CD8-positive, alpha-beta memory T cell (primary cell): ENCODE measurements at regions not wholly inside any gene's neighbourhood (a gene's known extent, or its start where the extent isn't known, plus 50 kb on each side); places are given as distances from the start of the nearest gene placed in this dataset.

ENCODE experiments used
- CTCF ChIA-PET: fragments of 350-600 bp; sonication (Branson Sonifier 250); formaldehyde crosslinking; loops from one replicate; lab custom pipeline; 2021; ENCODE audit warnings: antibody characterized with exemption; lab: Charles Lee
- POLR2A ChIA-PET: fragments of 350-600 bp; sonication (Branson Sonifier 250); formaldehyde crosslinking; loops from one replicate; lab custom pipeline; 2021; ENCODE audit warnings: antibody characterized with exemption; lab: Charles Lee
- DNase-seq, 5 donors: peaks; one replicate each; pipeline versions ENCODE4 v3.0.0 to v3.0.0-alpha.2; 2020 to 2022; ENCODE audit warnings: mixed read lengths in 1 of 5
- H3K27ac ChIP-seq: one replicate; pipeline ENCODE4 v1.7.0; 2013; ENCODE audit warnings: low read depth, mild to moderate bottlenecking, low read length, moderate library complexity
- H3K27me3 ChIP-seq: 2 replicates; pipeline ENCODE4 v1.7.0; 2013; ENCODE audit warnings: low read length, mild to moderate bottlenecking; ENCODE audit not compliant: insufficient read depth, poor library complexity, severe bottlenecking
- H3K36me3 ChIP-seq: 2 replicates; pipeline ENCODE4 v1.7.0; 2013; ENCODE audit warnings: mild to moderate bottlenecking, low read length, moderate library complexity; ENCODE audit not compliant: insufficient read depth
- H3K4me1 ChIP-seq: 2 replicates; pipeline ENCODE4 v1.7.0; 2013; ENCODE audit warnings: mild to moderate bottlenecking, low read length, moderate library complexity; ENCODE audit not compliant: insufficient read depth
- H3K4me3 ChIP-seq: 2 replicates; pipeline ENCODE4 v1.7.0; 2013; ENCODE audit warnings: mild to moderate bottlenecking, low read length
- H3K9me3 ChIP-seq: 2 replicates; pipeline ENCODE4 v1.7.0; 2013; ENCODE audit warnings: mild to moderate bottlenecking, low read length
- H3K27ac Mint-ChIP-seq, 8 donors: one replicate each; pipeline ENCODE4 v1.8.0; 2020 to 2021; ENCODE audit warnings: mixed read lengths in 8 of 8, mild to moderate bottlenecking in 6 of 8, inconsistent platforms in 3 of 8, moderate library complexity in 3 of 8
- H3K27me3 Mint-ChIP-seq, 2 donors: one replicate each; pipeline ENCODE4 v1.8.0; 2020 to 2021; ENCODE audit warnings: mixed read lengths in 2 of 2, mild to moderate bottlenecking in 1 of 2, moderate library complexity in 1 of 2
- H3K36me3 Mint-ChIP-seq, 3 donors: one replicate each; pipeline ENCODE4 v1.8.0; 2020 to 2021; ENCODE audit warnings: mixed read lengths in 3 of 3, inconsistent platforms in 1 of 3, mild to moderate bottlenecking in 1 of 3
- H3K4me1 Mint-ChIP-seq, 3 donors: one replicate each; pipeline ENCODE4 v1.8.0; 2020 to 2021; ENCODE audit warnings: mixed read lengths in 3 of 3, inconsistent platforms in 1 of 3, mild to moderate bottlenecking in 1 of 3
- H3K4me3 Mint-ChIP-seq, 7 donors: one replicate each; pipeline ENCODE4 v1.8.0; 2020 to 2021; ENCODE audit warnings: mixed read lengths in 7 of 7, mild to moderate bottlenecking in 6 of 7, moderate library complexity in 4 of 7, inconsistent platforms in 2 of 7
- H3K9me3 Mint-ChIP-seq, 5 donors: one replicate each; pipeline ENCODE4 v1.8.0; 2020 to 2022; ENCODE audit warnings: mixed read lengths in 5 of 5, mild to moderate bottlenecking in 3 of 5, moderate library complexity in 2 of 5, inconsistent platforms in 1 of 5

DNA sequence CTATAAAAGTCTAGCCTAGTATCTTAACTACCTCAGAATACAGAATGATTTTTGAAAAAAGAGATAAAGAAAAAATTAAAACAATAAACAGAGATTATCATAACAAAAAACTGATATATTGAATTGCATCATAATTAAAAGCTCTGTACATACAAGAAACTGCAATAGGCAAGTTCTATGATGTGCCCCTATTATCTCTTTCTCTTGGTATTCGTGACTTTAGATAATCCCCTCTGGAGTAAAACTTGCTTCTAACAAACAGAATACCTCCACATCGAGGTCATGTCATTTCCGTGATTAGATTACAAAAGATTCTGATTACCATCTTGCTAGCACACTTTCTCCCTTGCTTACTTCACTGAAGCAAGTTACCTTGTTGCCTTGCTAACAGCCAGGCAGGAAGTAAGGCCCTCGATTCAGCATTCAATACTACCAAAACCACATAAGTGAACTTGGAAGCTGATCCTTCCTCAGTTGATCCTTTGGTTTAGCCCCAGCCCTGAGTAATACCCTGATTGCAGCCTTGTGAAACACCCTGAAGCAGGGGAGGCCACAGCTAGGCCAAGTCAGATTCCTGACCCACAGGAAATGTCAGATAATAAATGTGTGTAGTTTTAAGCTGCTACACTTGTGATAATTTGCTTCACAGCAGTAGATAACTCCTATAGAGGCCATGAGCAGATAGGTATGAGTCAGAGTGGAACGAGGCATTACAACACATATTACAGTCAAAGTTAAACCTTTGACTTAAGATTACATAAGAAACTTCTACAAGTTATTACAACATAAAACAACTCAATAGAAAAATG, 53.7 kb upstream of the TMX4 start:
- Mint-ChIP-seq H3K9me3 (no peaks in the 10 kb centered on the region), H3K4me3 (peak overlapping the region in 1 of 7 donors; percentile 5), H3K4me1 (peaks cover 10 to 15% (median 13%) of the 10 kb centered on the region in 3 donors), H3K27ac (peak overlapping the region in 7 of 8 donors; percentile 79 to 93 (median 83)), H3K36me3 (no peaks in the 10 kb centered on the region), H3K27me3 (no peaks in the 10 kb centered on the region)
- Histone ChIP-seq H3K27ac (no peak overlapping the region), H3K36me3 (no peaks in the 10 kb centered on the region), H3K27me3 (no peaks in the 10 kb centered on the region), H3K9me3 (no peaks in the 10 kb centered on the region), H3K4me3 (no peak overlapping the region), H3K4me1 (no peaks in the 10 kb centered on the region)
- DNase-seq: peak in 2 of 5 donors; percentile 4 to 45
- ChIA-PET CTCF (no interaction called here), POLR2A (interaction anchor here (0.6 kb wide), 1 partner anchor 53 kb away, joined by 3 read pairs; no protein-coding TSS in a partner anchor)

DNA sequence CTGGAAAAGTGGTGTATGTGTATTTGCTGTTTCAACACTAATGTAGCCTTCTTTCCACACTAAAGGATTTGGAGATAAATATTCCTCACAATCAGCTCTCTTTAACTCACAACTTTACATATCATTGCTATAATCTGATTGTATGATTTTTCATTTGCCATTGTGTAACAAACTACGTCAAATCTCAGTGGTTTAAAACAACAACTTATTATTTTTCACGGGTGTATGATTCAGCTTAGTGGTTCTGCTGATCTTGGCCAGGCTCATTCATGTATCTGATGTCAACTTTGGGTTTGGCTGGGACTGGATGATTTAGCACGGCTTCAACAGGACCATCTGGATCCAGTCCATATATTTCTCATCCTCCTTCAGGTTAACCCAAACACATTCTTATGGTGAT, 55.4 kb upstream of the TMX4 start:
- no peak overlapping the region for H3K27ac Mint-ChIP-seq
- no peak overlapping the region for H3K4me3 Mint-ChIP-seq
- CTCF ChIA-PET: no interaction called here
- H3K4me3 ChIP-seq: no peak overlapping the region
- H3K36me3 Mint-ChIP-seq: no peaks in the 10 kb centered on the region
- no peak overlapping the region for H3K27ac ChIP-seq
- H3K27me3 Mint-ChIP-seq: no peaks in the 10 kb centered on the region
- no peaks in the 10 kb centered on the region for H3K9me3 Mint-ChIP-seq
- H3K27me3 ChIP-seq: no peaks in the 10 kb centered on the region
- peaks cover 10 to 15% (median 13%) of the 10 kb centered on the region in 3 donors for H3K4me1 Mint-ChIP-seq
- no peaks in the 10 kb centered on the region for H3K9me3 ChIP-seq
- H3K4me1 ChIP-seq: no peaks in the 10 kb centered on the region
- no peak for DNase-seq
- no peaks in the 10 kb centered on the region for H3K36me3 ChIP-seq
- POLR2A ChIA-PET: no interaction called here

DNA sequence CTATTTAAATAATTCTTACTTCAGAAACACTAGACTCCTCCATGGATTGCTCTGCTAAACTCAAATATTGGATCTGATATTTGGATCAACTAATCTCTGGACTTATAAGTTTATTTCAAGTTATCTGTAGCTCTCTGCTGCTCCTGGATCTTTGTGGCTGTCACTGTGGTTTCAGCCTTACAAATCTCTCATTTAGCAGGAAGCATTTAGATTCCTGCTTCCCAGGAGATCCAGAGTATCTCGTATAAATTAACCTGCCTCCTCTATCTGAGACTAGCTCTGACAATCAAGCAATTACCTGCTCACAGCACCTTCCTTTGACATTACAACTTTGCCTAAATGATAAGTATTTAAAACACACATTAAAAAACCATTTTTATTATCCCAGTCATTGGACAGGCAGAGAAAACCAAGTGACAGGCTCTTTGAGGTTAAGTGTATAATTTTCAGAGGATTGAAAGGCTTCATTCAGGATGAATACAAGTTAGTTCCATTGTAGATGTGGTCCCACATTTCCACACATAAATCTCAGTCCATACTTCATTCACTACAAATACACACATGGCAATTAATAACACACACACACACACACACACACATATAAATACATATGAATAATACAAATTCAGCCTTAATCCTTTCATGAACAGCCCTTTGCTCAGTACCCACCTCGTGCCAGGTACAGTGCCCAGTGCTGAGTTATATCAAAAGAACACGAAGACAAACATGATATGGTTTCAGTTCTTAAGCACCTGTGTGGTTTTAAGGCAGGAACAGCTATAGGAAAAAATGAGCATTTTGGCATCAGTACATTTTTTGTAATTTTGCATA, 55.5 kb upstream of the PLCB1 start:
- Mint-ChIP-seq H3K4me3 (no peak overlapping the region), H3K9me3 (no peaks in the 10 kb centered on the region), H3K36me3 (no peaks in the 10 kb centered on the region), H3K27ac (peak overlapping the region in 1 of 8 donors; percentile 12), H3K4me1 (peaks cover 10 to 15% (median 13%) of the 10 kb centered on the region in 3 donors), H3K27me3 (no peaks in the 10 kb centered on the region)
- no peak for DNase-seq
- CTCF ChIA-PET: no interaction called here
- no peaks in the 10 kb centered on the region for H3K36me3 ChIP-seq
- POLR2A ChIA-PET: no interaction called here
- H3K4me3 ChIP-seq: no peak overlapping the region
- H3K27ac ChIP-seq: no peak overlapping the region
- no peaks in the 10 kb centered on the region for H3K4me1 ChIP-seq
- no peaks in the 10 kb centered on the region for H3K9me3 ChIP-seq
- no peaks in the 10 kb centered on the region for H3K27me3 ChIP-seq

DNA sequence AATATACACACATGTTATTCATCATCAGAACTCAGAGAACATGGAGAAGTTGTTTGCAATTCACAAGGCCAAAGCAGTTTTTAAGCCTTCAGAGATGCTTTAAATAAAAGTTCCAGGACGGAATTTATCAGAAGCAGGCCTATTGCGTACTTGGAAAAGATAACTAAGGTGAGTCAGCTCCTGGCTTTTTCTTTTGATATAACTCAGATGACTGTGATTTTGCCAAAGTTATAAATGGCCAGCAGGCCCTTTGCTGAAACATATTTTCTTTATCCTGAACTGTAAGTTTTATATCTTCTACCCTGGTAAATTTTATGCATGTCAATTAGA, 55.0 kb upstream of the PLCB1 start:
- no peaks in the 10 kb centered on the region for H3K36me3 Mint-ChIP-seq
- no peaks in the 10 kb centered on the region for H3K27me3 Mint-ChIP-seq
- no peak overlapping the region for H3K27ac Mint-ChIP-seq
- CTCF ChIA-PET: no interaction called here
- peaks cover 10 to 15% (median 13%) of the 10 kb centered on the region in 3 donors for H3K4me1 Mint-ChIP-seq
- Histone ChIP-seq H3K4me3 (no peak overlapping the region), H3K36me3 (no peaks in the 10 kb centered on the region), H3K4me1 (no peaks in the 10 kb centered on the region), H3K27ac (no peak overlapping the region), H3K27me3 (no peaks in the 10 kb centered on the region), H3K9me3 (no peaks in the 10 kb centered on the region)
- DNase-seq: no peak
- no peaks in the 10 kb centered on the region for H3K9me3 Mint-ChIP-seq
- POLR2A ChIA-PET: no interaction called here
- H3K4me3 Mint-ChIP-seq: no peak overlapping the region

DNA sequence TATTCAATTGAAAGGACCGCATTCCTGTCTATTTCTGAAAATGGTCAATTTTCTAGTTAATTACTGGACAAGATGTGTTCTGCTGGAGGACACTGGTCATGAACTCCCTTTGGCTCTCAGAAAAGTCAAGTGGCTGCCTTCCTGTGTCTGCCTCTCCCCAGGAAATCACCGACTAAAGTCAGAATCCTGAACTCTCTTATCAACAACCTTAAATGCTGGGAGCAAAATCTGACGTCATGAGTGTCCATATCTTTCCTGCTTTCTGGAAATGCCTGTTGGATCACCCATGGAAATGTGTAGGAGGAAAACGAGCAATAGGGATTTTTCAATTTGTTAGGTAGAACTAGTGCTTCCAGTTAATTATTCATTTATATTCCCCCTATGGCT, 53.5 kb upstream of the PLCB1 start:
- Mint-ChIP-seq H3K27ac (no peak overlapping the region), H3K4me3 (no peak overlapping the region), H3K27me3 (no peaks in the 10 kb centered on the region), H3K9me3 (no peaks in the 10 kb centered on the region), H3K4me1 (peaks cover 3 to 4% (median 4%) of the 10 kb centered on the region in 3 donors), H3K36me3 (no peaks in the 10 kb centered on the region)
- no peak for DNase-seq
- Histone ChIP-seq H3K4me1 (no peaks in the 10 kb centered on the region), H3K9me3 (no peaks in the 10 kb centered on the region), H3K36me3 (no peaks in the 10 kb centered on the region), H3K27ac (no peak overlapping the region), H3K27me3 (no peaks in the 10 kb centered on the region), H3K4me3 (no peak overlapping the region)
- POLR2A ChIA-PET: no interaction called here
- CTCF ChIA-PET: no interaction called here

DNA sequence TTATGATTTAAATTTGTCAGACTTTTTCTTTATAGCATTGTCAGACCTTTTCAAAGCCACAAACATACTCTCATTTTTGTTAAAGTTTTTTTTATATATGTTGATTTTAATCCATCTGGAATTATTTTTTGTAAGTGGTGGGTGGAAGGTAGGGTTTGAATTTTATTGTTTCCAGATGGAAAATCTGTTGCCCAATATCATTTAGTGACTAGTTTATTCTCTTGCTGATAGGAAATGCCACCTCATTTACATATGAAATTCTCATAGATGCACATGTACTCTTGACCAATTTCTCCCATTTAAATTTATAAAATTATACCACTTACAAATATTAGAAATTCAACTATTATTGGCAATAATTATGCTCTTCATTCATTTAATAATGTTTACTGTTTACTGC, 52.1 kb upstream of the PLCB1 start:
- Histone ChIP-seq H3K9me3 (no peaks in the 10 kb centered on the region), H3K36me3 (no peaks in the 10 kb centered on the region), H3K27ac (no peak overlapping the region), H3K27me3 (no peaks in the 10 kb centered on the region), H3K4me3 (no peak overlapping the region), H3K4me1 (no peaks in the 10 kb centered on the region)
- Mint-ChIP-seq H3K9me3 (no peaks in the 10 kb centered on the region), H3K27me3 (no peaks in the 10 kb centered on the region), H3K27ac (no peak overlapping the region), H3K4me1 (no peaks in the 10 kb centered on the region), H3K36me3 (no peaks in the 10 kb centered on the region), H3K4me3 (no peak overlapping the region)
- ChIA-PET CTCF (no interaction called here), POLR2A (no interaction called here)
- no peak for DNase-seq

DNA sequence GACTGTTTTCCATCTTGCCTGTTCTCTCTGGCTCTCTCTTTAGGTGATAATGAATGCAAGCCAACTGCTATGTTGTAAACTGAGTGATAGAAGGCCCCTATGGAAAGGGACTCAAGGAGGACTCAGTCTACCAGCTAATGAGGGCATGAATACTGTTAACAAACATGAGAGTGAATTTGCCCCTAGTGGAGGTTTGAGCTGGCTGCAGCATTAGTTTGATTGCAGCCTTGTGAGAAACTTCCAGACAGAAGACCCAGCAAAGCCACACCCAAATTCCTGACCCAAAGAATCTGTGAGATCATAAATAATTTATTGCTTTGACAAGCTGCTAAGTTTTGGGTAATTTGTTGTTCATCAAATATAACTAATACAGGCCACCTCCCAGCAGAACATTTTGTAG, 50.0 kb upstream of the PLCB1 start:
- no peaks in the 10 kb centered on the region for H3K36me3 Mint-ChIP-seq
- H3K36me3 ChIP-seq: no peaks in the 10 kb centered on the region
- H3K27ac ChIP-seq: no peak overlapping the region
- H3K9me3 ChIP-seq: no peaks in the 10 kb centered on the region
- no peak overlapping the region for H3K27ac Mint-ChIP-seq
- no peaks in the 10 kb centered on the region for H3K27me3 ChIP-seq
- H3K27me3 Mint-ChIP-seq: peaks cover 0 to 1% of the 10 kb centered on the region in 2 donors
- H3K4me1 Mint-ChIP-seq: no peaks in the 10 kb centered on the region
- POLR2A ChIA-PET: no interaction called here
- DNase-seq: no peak
- H3K4me3 ChIP-seq: no peak overlapping the region
- no peak overlapping the region for H3K4me3 Mint-ChIP-seq
- no peaks in the 10 kb centered on the region for H3K9me3 Mint-ChIP-seq
- CTCF ChIA-PET: interaction anchor here (1.0 to 1.4 kb wide), 2 partner anchors 18 to 29 kb away, joined by 3 to 4 read pairs; no protein-coding TSS in a partner anchor
- no peaks in the 10 kb centered on the region for H3K4me1 ChIP-seq
